HEK293 (cell line): ENCODE measurements at regions not wholly inside any gene's neighbourhood (a gene's known extent, or its start where the extent isn't known, plus 50 kb on each side); places are given as distances from the start of the nearest gene placed in this dataset.

Source experiments
- CTCF ChIA-PET: fragments of 350-600 bp; formaldehyde crosslinking; extraction: SDS; loops from one replicate; lab custom pipeline; 2021; ENCODE audit warnings: antibody characterized with exemption; lab: Yijun Ruan, JAX
- POLR2A ChIA-PET: fragments of 300-600 bp; formaldehyde crosslinking; extraction: SDS; loops from one replicate; lab custom pipeline; 2020; ENCODE audit warnings: antibody characterized with exemption, inconsistent platforms; lab: Yijun Ruan, JAX
- H3K27ac ChIP-seq: fragments of 200-500 bp; sonication (Bioruptor generic); 2 replicates; pipeline ENCODE4 v1.5.1; 2014; ENCODE audit warnings: low read depth, low read length, control low read depth, inconsistent platforms; ENCODE audit errors: extremely low read depth
- H3K36me3 ChIP-seq, 2 experiments: fragments of 200-500 bp in 1 of 2; sonication (Bioruptor generic) in 1 of 2; 1 replicate in 1 of 2; 2 replicates in 1 of 2; pipeline ENCODE4 v1.5.1; 2014 to 2017; ENCODE audit warnings: inconsistent platforms in 2 of 2, low read length in 2 of 2; ENCODE audit not compliant: control insufficient read depth in 2 of 2, insufficient read depth in 1 of 2
- H3K4me1 ChIP-seq: fragments of 200-500 bp; sonication (Bioruptor generic); 2 replicates; pipeline ENCODE4 v1.5.1; 2014; ENCODE audit warnings: mild to moderate bottlenecking, low read length, inconsistent platforms; ENCODE audit not compliant: control insufficient read depth, insufficient read depth
- H3K4me3 ChIP-seq: 2 replicates; pipeline ENCODE4 v1.5.1; 2011; ENCODE audit warnings: low read depth, mild to moderate bottlenecking, control low read depth, low read length, moderate library complexity
- H3K9me3 ChIP-seq: fragments of 200-500 bp; sonication (Bioruptor generic); 2 replicates; pipeline ENCODE4 v1.5.1; 2014; ENCODE audit warnings: low read depth, low read length, inconsistent platforms; ENCODE audit not compliant: control insufficient read depth, insufficient read depth
- ATF2 ChIP-seq: fragments of 450-650 bp; formaldehyde crosslinking; IDR thresholded peaks from 2 replicates; pipeline ENCODE4 v1.5.1; 2016; ENCODE audit warnings: missing biosample characterization, missing genetic modification characterization, low read depth
- FEZF1 ChIP-seq: fragments of 450-650 bp; formaldehyde crosslinking; IDR thresholded peaks from 2 replicates; pipeline ENCODE4 v1.5.1; 2016; ENCODE audit warnings: missing biosample characterization, missing genetic modification characterization
- IKZF3 ChIP-seq: fragments of 450-650 bp; IDR thresholded peaks from 2 replicates; pipeline ENCODE4 v1.5.0; 2018; ENCODE audit warnings: missing biosample characterization, mild to moderate bottlenecking, missing genetic modification characterization, moderate library complexity
- MEIS1 ChIP-seq: sonication (generic); formaldehyde crosslinking; IDR thresholded peaks from 2 replicates; pipeline ENCODE4 v1.8.1; 2022; ENCODE audit warnings: missing genetic modification reagents, mild to moderate bottlenecking, borderline replicate concordance
- MYNN ChIP-seq: fragments of 450-650 bp; formaldehyde crosslinking; IDR thresholded peaks from 2 replicates; pipeline ENCODE4 v1.5.1; 2016; ENCODE audit warnings: missing biosample characterization, missing genetic modification characterization, borderline replicate concordance
- RBAK ChIP-seq: fragments of 450-650 bp; formaldehyde crosslinking; IDR thresholded peaks from 2 replicates; pipeline ENCODE4 v1.5.1; 2016; ENCODE audit warnings: missing biosample characterization, missing genetic modification characterization
- SP3 ChIP-seq: fragments of 450-650 bp; formaldehyde crosslinking; IDR thresholded peaks from 2 replicates; pipeline ENCODE4 v1.5.1; 2016; ENCODE audit warnings: missing biosample characterization, missing genetic modification characterization
- SP7 ChIP-seq: fragments of 450-650 bp; formaldehyde crosslinking; IDR thresholded peaks from 2 replicates; pipeline ENCODE4 v1.5.1; 2016; ENCODE audit warnings: missing biosample characterization, missing genetic modification characterization
- ZBTB1 ChIP-seq: fragments of 450-650 bp; formaldehyde crosslinking; IDR thresholded peaks from 2 replicates; pipeline ENCODE4 v1.5.1; 2016; ENCODE audit warnings: missing biosample characterization, missing genetic modification characterization
- ZBTB49 ChIP-seq: fragments of 450-650 bp; formaldehyde crosslinking; IDR thresholded peaks from 2 replicates; pipeline ENCODE4 v1.5.1; 2016; ENCODE audit warnings: missing biosample characterization, missing genetic modification characterization, low read depth
- ZNF132 ChIP-seq: fragments of 450-650 bp; formaldehyde crosslinking; IDR thresholded peaks from 2 replicates; pipeline ENCODE4 v1.5.1; 2017; ENCODE audit warnings: missing biosample characterization, missing genetic modification characterization, borderline replicate concordance
- ZNF138 ChIP-seq: fragments of 450-650 bp; formaldehyde crosslinking; IDR thresholded peaks from 2 replicates; pipeline ENCODE4 v1.5.1; 2016; ENCODE audit warnings: missing biosample characterization, missing genetic modification characterization, borderline replicate concordance
- ZNF146 ChIP-seq: fragments of 450-650 bp; formaldehyde crosslinking; IDR thresholded peaks from 2 replicates; pipeline ENCODE4 v1.5.1; 2016; ENCODE audit warnings: missing biosample characterization, missing genetic modification characterization
- ZNF2 ChIP-seq: fragments of 450-650 bp; formaldehyde crosslinking; IDR thresholded peaks from 2 replicates; pipeline ENCODE4 v1.5.1; 2016; ENCODE audit warnings: missing biosample characterization, missing genetic modification characterization
- ZNF202 ChIP-seq: fragments of 450-650 bp; formaldehyde crosslinking; IDR thresholded peaks from 2 replicates; pipeline ENCODE4 v1.5.1; 2016; ENCODE audit warnings: missing biosample characterization, missing genetic modification characterization, borderline replicate concordance
- ZNF23 ChIP-seq: fragments of 450-650 bp; formaldehyde crosslinking; IDR thresholded peaks from 2 replicates; pipeline ENCODE4 v1.5.1; 2016; ENCODE audit warnings: missing biosample characterization, missing genetic modification characterization, borderline replicate concordance
- ZNF274 ChIP-seq, 2 experiments: fragments of 200-500 bp in 1 of 2; fragments of 450-650 bp in 1 of 2; sonication (Bioruptor generic) in 1 of 2; formaldehyde crosslinking in 1 of 2; IDR thresholded peaks; 2 replicates each; pipeline versions ENCODE4 v1.5.1 to v1.6.1; 2014 to 2016; ENCODE audit warnings: borderline replicate concordance in 1 of 2, inconsistent platforms in 1 of 2, low read length in 1 of 2, missing biosample characterization in 1 of 2, missing genetic modification characterization in 1 of 2
- ZNF350 ChIP-seq: fragments of 450-650 bp; formaldehyde crosslinking; IDR thresholded peaks from 2 replicates; pipeline ENCODE4 v1.5.0; 2017; ENCODE audit warnings: missing biosample characterization, mild to moderate bottlenecking, missing genetic modification characterization
- ZNF354C ChIP-seq: fragments of 450-650 bp; formaldehyde crosslinking; IDR thresholded peaks from 2 replicates; pipeline ENCODE4 v1.5.1; 2016; ENCODE audit warnings: missing biosample characterization, missing genetic modification characterization, low read depth, borderline replicate concordance
- ZNF416 ChIP-seq: fragments of 450-650 bp; formaldehyde crosslinking; IDR thresholded peaks from 2 replicates; pipeline ENCODE4 v1.5.1; 2016; ENCODE audit warnings: missing biosample characterization, missing genetic modification characterization
- ZNF426 ChIP-seq: fragments of 450-650 bp; formaldehyde crosslinking; IDR thresholded peaks from 2 replicates; pipeline ENCODE4 v1.5.1; 2017; ENCODE audit warnings: missing biosample characterization, missing genetic modification characterization, mild to moderate bottlenecking, inconsistent platforms, moderate library complexity
- ZNF521 ChIP-seq: fragments of 450-650 bp; formaldehyde crosslinking; IDR thresholded peaks from 2 replicates; pipeline ENCODE4 v1.5.1; 2017; ENCODE audit warnings: missing biosample characterization, mild to moderate bottlenecking, missing genetic modification characterization
- ZNF621 ChIP-seq: fragments of 450-650 bp; formaldehyde crosslinking; IDR thresholded peaks from 2 replicates; pipeline ENCODE4 v1.5.1; 2017; ENCODE audit warnings: missing biosample characterization, missing genetic modification characterization
- ZNF658 ChIP-seq: fragments of 450-650 bp; formaldehyde crosslinking; IDR thresholded peaks from 2 replicates; pipeline ENCODE4; 2016; ENCODE audit warnings: missing biosample characterization, missing genetic modification characterization
- ZNF776 ChIP-seq: fragments of 450-650 bp; formaldehyde crosslinking; IDR thresholded peaks from 2 replicates; pipeline ENCODE4 v1.5.0; 2017; ENCODE audit warnings: missing biosample characterization, missing genetic modification characterization, borderline replicate concordance
- ZNF777 ChIP-seq: fragments of 450-650 bp; formaldehyde crosslinking; IDR thresholded peaks from 2 replicates; pipeline ENCODE4 v1.5.1; 2017; ENCODE audit warnings: missing biosample characterization, missing genetic modification characterization, borderline replicate concordance
- TF ChIP-seq, protein P1 (sequence below): fragments of 450-650 bp; formaldehyde crosslinking; IDR thresholded peaks from 2 replicates; pipeline ENCODE4 v1.5.1; 2017; ENCODE audit warnings: missing biosample characterization, missing genetic modification characterization
- TF ChIP-seq, protein P2 (sequence below): fragments of 450-650 bp; formaldehyde crosslinking; IDR thresholded peaks from 2 replicates; pipeline ENCODE4 v1.5.1; 2016; ENCODE audit warnings: missing biosample characterization, missing genetic modification characterization

GRCh38 chr11:128235426-128235825 is 351.9 kb downstream of the ETS1 start:
- H3K4me3 ChIP-seq = no peak overlapping the region
- POLR2A ChIA-PET = no interaction called here
- TF ChIP-seq ZNF274 (IDR thresholded peaks at IDR 0.05; ENCODE audit: low read length) = no peak
- TF ChIP-seq ZNF274 (tag by site-specific recombination; IDR thresholded peaks at IDR 0.05; ENCODE audit: borderline replicate concordance) = no peak
- TF ChIP-seq ZNF521 (tag by site-specific recombination) = no peak
- TF ChIP-seq ZNF354C (tag by site-specific recombination) = no peak
- TF ChIP-seq ZNF350 (tag by site-specific recombination) = no peak
- TF ChIP-seq SP7 (tag by site-specific recombination) = no peak
- no peak for TF ChIP-seq MYNN (tag by site-specific recombination)
- TF ChIP-seq RBAK (tag by site-specific recombination) = no peak
- no peaks in the 10 kb centered on the region for H3K36me3 ChIP-seq
- no peaks in the 10 kb centered on the region for H3K4me1 ChIP-seq
- CTCF ChIA-PET = interaction anchor here (0.6 kb wide), 1 partner anchor 9 kb away, joined by 3 read pairs; no protein-coding TSS in a partner anchor
- H3K27ac ChIP-seq = no peak overlapping the region
- no peaks in the 10 kb centered on the region for H3K9me3 ChIP-seq

GRCh38 chr11:128234143-128234542 is 353.2 kb downstream of the ETS1 start:
- H3K9me3 ChIP-seq = no peaks in the 10 kb centered on the region
- no peaks in the 10 kb centered on the region for H3K4me1 ChIP-seq
- ChIA-PET POLR2A (no interaction called here), CTCF (interaction anchor here (0.6 kb wide), 1 partner anchor 9 kb away, joined by 3 read pairs; no protein-coding TSS in a partner anchor)
- H3K27ac ChIP-seq = no peak overlapping the region
- H3K36me3 ChIP-seq = no peaks in the 10 kb centered on the region
- TF ChIP-seq IKZF3 (tag by site-specific recombination) (no peak), ZNF658 (no peak), ZNF23 (no peak), MEIS1 (CRISPR knock-in tag) (no peak), ZNF521 (tag by site-specific recombination) (no peak), ZBTB1 (no peak), ATF2 (tag by site-specific recombination) (no peak), FEZF1 (no peak), SP3 (tag by site-specific recombination) (no peak)
- H3K4me3 ChIP-seq = no peak overlapping the region

DNA sequence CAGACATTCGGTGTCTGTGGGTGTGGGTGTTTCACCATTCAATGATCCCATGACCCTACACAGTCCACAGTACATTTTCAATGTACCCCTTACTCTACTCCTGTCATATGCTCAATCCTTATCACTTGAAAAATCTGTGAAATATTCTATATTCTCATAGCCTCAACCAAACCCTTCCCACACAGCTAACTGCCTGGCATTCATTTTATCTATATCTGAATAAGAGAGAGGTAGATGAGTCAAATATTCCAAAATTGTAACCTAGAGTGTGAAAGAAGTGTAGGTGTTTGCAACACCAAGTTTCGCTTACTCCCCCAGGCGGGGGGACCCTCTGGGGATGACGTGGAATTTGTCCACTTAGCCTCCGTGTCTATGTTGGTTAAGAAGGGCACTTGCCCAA is 354.8 kb downstream of the ETS1 start:
- H3K27ac ChIP-seq = no peak overlapping the region
- CTCF ChIA-PET = interaction anchor here (0.7 kb wide), 1 partner anchor 1752 kb away, joined by 3 read pairs; no protein-coding TSS in a partner anchor
- POLR2A ChIA-PET = no interaction called here
- TF ChIP-seq ZBTB49 (tag by site-specific recombination) (no peak), ZNF426 (tag by site-specific recombination) (no peak), ZBTB1 (no peak), ZNF202 (no peak), ZNF621 (no peak), ZNF2 (tag by site-specific recombination) (no peak), ZNF138 (tag by site-specific recombination) (no peak), ZNF146 (tag by site-specific recombination) (no peak), ZNF777 (tag by site-specific recombination) (no peak), ZNF416 (no peak), ZNF132 (tag by site-specific recombination) (no peak), ZNF776 (no peak)
- TF ChIP-seq, protein P1, sequence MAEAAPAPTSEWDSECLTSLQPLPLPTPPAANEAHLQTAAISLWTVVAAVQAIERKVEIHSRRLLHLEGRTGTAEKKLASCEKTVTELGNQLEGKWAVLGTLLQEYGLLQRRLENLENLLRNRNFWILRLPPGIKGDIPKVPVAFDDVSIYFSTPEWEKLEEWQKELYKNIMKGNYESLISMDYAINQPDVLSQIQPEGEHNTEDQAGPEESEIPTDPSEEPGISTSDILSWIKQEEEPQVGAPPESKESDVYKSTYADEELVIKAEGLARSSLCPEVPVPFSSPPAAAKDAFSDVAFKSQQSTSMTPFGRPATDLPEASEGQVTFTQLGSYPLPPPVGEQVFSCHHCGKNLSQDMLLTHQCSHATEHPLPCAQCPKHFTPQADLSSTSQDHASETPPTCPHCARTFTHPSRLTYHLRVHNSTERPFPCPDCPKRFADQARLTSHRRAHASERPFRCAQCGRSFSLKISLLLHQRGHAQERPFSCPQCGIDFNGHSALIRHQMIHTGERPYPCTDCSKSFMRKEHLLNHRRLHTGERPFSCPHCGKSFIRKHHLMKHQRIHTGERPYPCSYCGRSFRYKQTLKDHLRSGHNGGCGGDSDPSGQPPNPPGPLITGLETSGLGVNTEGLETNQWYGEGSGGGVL = no peak
- TF ChIP-seq, protein P2, sequence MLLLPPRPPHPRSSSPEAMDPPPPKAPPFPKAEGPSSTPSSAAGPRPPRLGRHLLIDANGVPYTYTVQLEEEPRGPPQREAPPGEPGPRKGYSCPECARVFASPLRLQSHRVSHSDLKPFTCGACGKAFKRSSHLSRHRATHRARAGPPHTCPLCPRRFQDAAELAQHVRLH (tag by site-specific recombination) = no peak

More for the DNA sequence above, 354.8 kb downstream of the ETS1 start:
- no peaks in the 10 kb centered on the region for H3K36me3 ChIP-seq
- no peaks in the 10 kb centered on the region for H3K4me1 ChIP-seq
- no peaks in the 10 kb centered on the region for H3K9me3 ChIP-seq
- H3K4me3 ChIP-seq = no peak overlapping the region
